ENCODE measurements at regions not wholly inside any gene's neighbourhood (a gene's known extent, or its start where the extent isn't known, plus 50 kb on each side); places are given as distances from the start of the nearest gene placed in this dataset.

- DNase-seq (ENCODE audit: extremely low read depth, insufficient read length), result no peak
- Histone ChIP-seq H3K27me3 (replicated peaks; ENCODE audit: control insufficient read depth, insufficient read depth, low read length) (no peaks in the 10 kb centered on the region), H3K36me3 (ENCODE audit: control insufficient read depth, insufficient read depth, low read length) (no peaks in the 10 kb centered on the region), H3K4me3 (replicated peaks; ENCODE audit: low read depth, low read length) (no peak overlapping the region)
- TF ChIP-seq CTCF (IDR thresholded peaks at IDR 0.05; ENCODE audit: insufficient read depth, low read length, poor library complexity, severe bottlenecking), result no peak
Measured at GRCh38 chr13:34435338-34435737, 506.7 kb upstream of the NBEA start.

- no peaks in the 10 kb centered on the region for H3K36me3 ChIP-seq (ENCODE audit: control insufficient read depth, insufficient read depth, low read length)
- TF ChIP-seq CTCF (IDR thresholded peaks at IDR 0.05; ENCODE audit: insufficient read depth, low read length, poor library complexity, severe bottlenecking), result no peak
- H3K4me3 ChIP-seq (replicated peaks; ENCODE audit: low read depth, low read length), result no peak overlapping the region
- no peak for DNase-seq (ENCODE audit: extremely low read depth, insufficient read length)
- H3K27me3 ChIP-seq (replicated peaks; ENCODE audit: control insufficient read depth, insufficient read depth, low read length), result no peaks in the 10 kb centered on the region
Measured at GRCh38 chr13:34437873-34438272, 504.2 kb upstream of the NBEA start.

- DNase-seq (ENCODE audit: extremely low read depth, insufficient read length), result no peak
- H3K27me3 ChIP-seq (replicated peaks; ENCODE audit: control insufficient read depth, insufficient read depth, low read length), result no peaks in the 10 kb centered on the region
- no peak overlapping the region for H3K4me3 ChIP-seq (replicated peaks; ENCODE audit: low read depth, low read length)
- H3K36me3 ChIP-seq (ENCODE audit: control insufficient read depth, insufficient read depth, low read length), result no peaks in the 10 kb centered on the region
- no peak for TF ChIP-seq CTCF (IDR thresholded peaks at IDR 0.05; ENCODE audit: insufficient read depth, low read length, poor library complexity, severe bottlenecking)
Measured at GRCh38 chr13:34452831-34453230, 489.2 kb upstream of the NBEA start.

GRCh38 chr13:34458756-34459715 is 483.0 kb upstream of the NBEA start:
- DNase-seq (ENCODE audit: extremely low read depth, insufficient read length), result no peak
- no peak for TF ChIP-seq CTCF (IDR thresholded peaks at IDR 0.05; ENCODE audit: insufficient read depth, low read length, poor library complexity, severe bottlenecking)
- Histone ChIP-seq H3K27me3 (replicated peaks; ENCODE audit: control insufficient read depth, insufficient read depth, low read length) (no peaks in the 10 kb centered on the region), H3K36me3 (ENCODE audit: control insufficient read depth, insufficient read depth, low read length) (no peaks in the 10 kb centered on the region), H3K4me3 (replicated peaks; ENCODE audit: low read depth, low read length) (no peak overlapping the region)

GRCh38 chr13:34459856-34460255 is 482.2 kb upstream of the NBEA start:
- no peaks in the 10 kb centered on the region for H3K36me3 ChIP-seq (ENCODE audit: control insufficient read depth, insufficient read depth, low read length)
- no peak for DNase-seq (ENCODE audit: extremely low read depth, insufficient read length)
- TF ChIP-seq CTCF (IDR thresholded peaks at IDR 0.05; ENCODE audit: insufficient read depth, low read length, poor library complexity, severe bottlenecking), result no peak
- no peaks in the 10 kb centered on the region for H3K27me3 ChIP-seq (replicated peaks; ENCODE audit: control insufficient read depth, insufficient read depth, low read length)
- no peak overlapping the region for H3K4me3 ChIP-seq (replicated peaks; ENCODE audit: low read depth, low read length)
